CD8-positive, alpha-beta memory T cell (primary cell): ENCODE measurements at regions not wholly inside any gene's neighbourhood (a gene's known extent, or its start where the extent isn't known, plus 50 kb on each side); places are given as distances from the start of the nearest gene placed in this dataset.
"Not testable (repeated sequence)": the region's sequence is repeated elsewhere in the genome, so short reads cannot be mapped to it uniquely, and the experiment has no call there.

Experiments
- CTCF ChIA-PET: fragments of 350-600 bp; sonication (Branson Sonifier 250); formaldehyde crosslinking; loops from one replicate; lab custom pipeline; 2021; ENCODE audit warnings: antibody characterized with exemption; lab: Charles Lee
- POLR2A ChIA-PET: fragments of 350-600 bp; sonication (Branson Sonifier 250); formaldehyde crosslinking; loops from one replicate; lab custom pipeline; 2021; ENCODE audit warnings: antibody characterized with exemption; lab: Charles Lee
- DNase-seq, 5 donors: peaks; one replicate each; pipeline versions ENCODE4 v3.0.0 to v3.0.0-alpha.2; 2020 to 2022; ENCODE audit warnings: mixed read lengths in 1 of 5
- H3K27ac ChIP-seq: one replicate; pipeline ENCODE4 v1.7.0; 2013; ENCODE audit warnings: low read depth, mild to moderate bottlenecking, low read length, moderate library complexity
- H3K27me3 ChIP-seq: 2 replicates; pipeline ENCODE4 v1.7.0; 2013; ENCODE audit warnings: low read length, mild to moderate bottlenecking; ENCODE audit not compliant: insufficient read depth, poor library complexity, severe bottlenecking
- H3K36me3 ChIP-seq: 2 replicates; pipeline ENCODE4 v1.7.0; 2013; ENCODE audit warnings: mild to moderate bottlenecking, low read length, moderate library complexity; ENCODE audit not compliant: insufficient read depth
- H3K4me1 ChIP-seq: 2 replicates; pipeline ENCODE4 v1.7.0; 2013; ENCODE audit warnings: mild to moderate bottlenecking, low read length, moderate library complexity; ENCODE audit not compliant: insufficient read depth
- H3K4me3 ChIP-seq: 2 replicates; pipeline ENCODE4 v1.7.0; 2013; ENCODE audit warnings: mild to moderate bottlenecking, low read length
- H3K9me3 ChIP-seq: 2 replicates; pipeline ENCODE4 v1.7.0; 2013; ENCODE audit warnings: mild to moderate bottlenecking, low read length
- H3K27ac Mint-ChIP-seq, 8 donors: one replicate each; pipeline ENCODE4 v1.8.0; 2020 to 2021; ENCODE audit warnings: mixed read lengths in 8 of 8, mild to moderate bottlenecking in 6 of 8, inconsistent platforms in 3 of 8, moderate library complexity in 3 of 8
- H3K27me3 Mint-ChIP-seq, 2 donors: one replicate each; pipeline ENCODE4 v1.8.0; 2020 to 2021; ENCODE audit warnings: mixed read lengths in 2 of 2, mild to moderate bottlenecking in 1 of 2, moderate library complexity in 1 of 2
- H3K36me3 Mint-ChIP-seq, 3 donors: one replicate each; pipeline ENCODE4 v1.8.0; 2020 to 2021; ENCODE audit warnings: mixed read lengths in 3 of 3, inconsistent platforms in 1 of 3, mild to moderate bottlenecking in 1 of 3
- H3K4me1 Mint-ChIP-seq, 3 donors: one replicate each; pipeline ENCODE4 v1.8.0; 2020 to 2021; ENCODE audit warnings: mixed read lengths in 3 of 3, inconsistent platforms in 1 of 3, mild to moderate bottlenecking in 1 of 3
- H3K4me3 Mint-ChIP-seq, 7 donors: one replicate each; pipeline ENCODE4 v1.8.0; 2020 to 2021; ENCODE audit warnings: mixed read lengths in 7 of 7, mild to moderate bottlenecking in 6 of 7, moderate library complexity in 4 of 7, inconsistent platforms in 2 of 7
- H3K9me3 Mint-ChIP-seq, 5 donors: one replicate each; pipeline ENCODE4 v1.8.0; 2020 to 2022; ENCODE audit warnings: mixed read lengths in 5 of 5, mild to moderate bottlenecking in 3 of 5, moderate library complexity in 2 of 5, inconsistent platforms in 1 of 5

DNA sequence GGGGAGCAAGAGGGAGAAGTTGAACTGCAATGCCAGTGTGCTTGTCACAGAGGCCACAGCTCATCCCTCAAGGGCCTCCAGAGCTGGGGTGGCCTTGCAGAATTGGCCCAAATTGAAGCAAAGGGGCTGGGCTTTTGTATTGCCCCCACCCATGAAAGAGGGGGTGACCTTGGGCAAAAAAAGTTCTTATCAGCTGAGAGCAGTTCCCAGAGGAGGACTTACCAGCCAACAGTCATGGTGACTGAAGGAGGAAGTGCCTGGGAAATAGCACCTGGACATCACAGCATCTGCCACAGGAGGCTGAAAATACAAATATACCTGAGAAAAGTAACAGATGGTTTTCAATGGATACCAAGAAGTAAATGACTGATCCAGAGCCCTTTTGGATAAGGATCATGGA is 262.4 kb downstream of the MID1IP1 start:
- CTCF ChIA-PET: no interaction called here
- H3K27ac Mint-ChIP-seq: no peak overlapping the region

DNA sequence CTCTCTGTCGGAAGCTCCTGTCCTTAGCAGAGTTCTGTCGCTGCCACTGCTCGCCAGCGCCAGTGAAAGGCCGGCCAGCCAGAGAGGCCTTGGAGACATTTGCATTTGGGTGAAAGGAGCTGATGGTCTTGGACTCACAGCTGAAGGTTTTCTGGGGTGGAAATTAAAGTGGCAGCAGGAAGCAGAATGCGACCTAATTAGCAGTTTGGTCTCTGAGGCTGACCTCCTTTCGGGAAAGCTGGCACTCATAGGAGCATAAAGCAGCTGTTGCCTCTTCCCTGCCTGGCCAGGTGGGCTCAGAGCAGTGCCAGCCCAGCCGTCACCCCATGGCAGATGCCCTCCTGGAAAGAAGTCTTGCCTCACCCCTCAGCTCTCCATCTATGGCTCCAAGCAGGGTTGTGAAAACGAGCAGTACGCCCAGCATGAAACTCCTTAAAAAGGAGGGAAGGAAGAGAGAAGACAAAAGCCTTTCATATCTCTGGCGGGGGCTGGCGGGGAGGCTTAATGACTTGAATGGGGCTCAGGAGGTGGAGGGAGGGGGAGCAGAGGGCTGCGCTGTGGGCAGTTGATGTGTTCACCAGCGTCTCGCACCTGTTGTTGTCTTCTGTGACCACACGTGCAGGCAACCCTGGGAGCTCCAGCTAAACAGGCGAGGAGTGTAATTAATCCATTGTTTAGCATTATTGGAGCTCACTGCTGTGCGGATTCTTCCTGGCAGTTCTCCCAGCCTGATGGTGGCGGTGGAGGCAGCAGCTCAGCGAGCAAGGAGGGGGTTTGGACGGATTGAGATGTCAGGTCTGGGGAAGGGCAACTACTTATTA is 264.0 kb downstream of the MID1IP1 start:
- no peaks in the 10 kb centered on the region for H3K27me3 ChIP-seq
- Mint-ChIP-seq H3K27ac (peak overlapping the region in 1 of 8 donors; percentile 63), H3K4me1 (no peaks in the 10 kb centered on the region), H3K9me3 (no peaks in the 10 kb centered on the region), H3K4me3 (no peak overlapping the region), H3K36me3 (no peaks in the 10 kb centered on the region), H3K27me3 (peaks cover 0 to 12% of the 10 kb centered on the region in 2 donors)
- no peak overlapping the region for H3K27ac ChIP-seq
- H3K9me3 ChIP-seq: no peaks in the 10 kb centered on the region
- ChIA-PET POLR2A (no interaction called here), CTCF (no interaction called here)
- H3K4me1 ChIP-seq: no peaks in the 10 kb centered on the region
- DNase-seq: no peak
- no peaks in the 10 kb centered on the region for H3K36me3 ChIP-seq
- no peak overlapping the region for H3K4me3 ChIP-seq

More for the DNA sequence above, 262.4 kb downstream of the MID1IP1 start:
- H3K4me1 Mint-ChIP-seq: no peaks in the 10 kb centered on the region
- no peak overlapping the region for H3K4me3 ChIP-seq
- no peaks in the 10 kb centered on the region for H3K36me3 ChIP-seq
- no peaks in the 10 kb centered on the region for H3K36me3 Mint-ChIP-seq
- no peak overlapping the region for H3K27ac ChIP-seq
- no peaks in the 10 kb centered on the region for H3K4me1 ChIP-seq
- POLR2A ChIA-PET: no interaction called here
- H3K4me3 Mint-ChIP-seq: no peak overlapping the region
- no peaks in the 10 kb centered on the region for H3K9me3 ChIP-seq
- no peak for DNase-seq
- H3K27me3 ChIP-seq: no peaks in the 10 kb centered on the region
- peaks cover 0 to 14% of the 10 kb centered on the region in 2 donors for H3K27me3 Mint-ChIP-seq
- no peaks in the 10 kb centered on the region for H3K9me3 Mint-ChIP-seq

DNA sequence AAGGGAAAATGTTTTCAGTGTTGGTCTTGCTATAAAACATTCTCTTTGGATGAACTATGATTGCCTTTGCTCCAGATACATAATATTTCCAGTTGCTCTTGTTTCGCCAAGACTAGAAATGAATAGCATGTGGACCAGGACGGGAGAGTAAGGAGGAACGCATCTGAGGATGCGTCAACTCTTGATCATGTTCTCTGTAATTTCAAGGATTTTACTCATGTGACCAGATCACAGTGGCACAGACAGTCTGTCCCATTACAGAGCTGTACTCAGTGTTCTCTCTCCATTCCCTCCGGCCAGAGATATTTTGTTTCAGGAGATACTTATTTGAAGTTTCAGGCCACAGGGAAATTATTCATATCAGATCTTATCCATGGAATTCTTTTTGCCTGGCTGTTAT is 266.6 kb downstream of the MID1IP1 start:
- Mint-ChIP-seq H3K27ac (no peak overlapping the region), H3K9me3 (peaks cover 0 to 2% (median 0%) of the 10 kb centered on the region in 5 donors), H3K4me3 (no peak overlapping the region), H3K36me3 (no peaks in the 10 kb centered on the region), H3K27me3 (peaks cover 6 to 16% of the 10 kb centered on the region in 2 donors), H3K4me1 (no peaks in the 10 kb centered on the region)
- Histone ChIP-seq H3K4me3 (no peak overlapping the region), H3K9me3 (no peaks in the 10 kb centered on the region), H3K27ac (no peak overlapping the region), H3K27me3 (no peaks in the 10 kb centered on the region), H3K4me1 (no peaks in the 10 kb centered on the region), H3K36me3 (no peaks in the 10 kb centered on the region)
- ChIA-PET POLR2A (no interaction called here), CTCF (no interaction called here)
- no peak for DNase-seq

DNA sequence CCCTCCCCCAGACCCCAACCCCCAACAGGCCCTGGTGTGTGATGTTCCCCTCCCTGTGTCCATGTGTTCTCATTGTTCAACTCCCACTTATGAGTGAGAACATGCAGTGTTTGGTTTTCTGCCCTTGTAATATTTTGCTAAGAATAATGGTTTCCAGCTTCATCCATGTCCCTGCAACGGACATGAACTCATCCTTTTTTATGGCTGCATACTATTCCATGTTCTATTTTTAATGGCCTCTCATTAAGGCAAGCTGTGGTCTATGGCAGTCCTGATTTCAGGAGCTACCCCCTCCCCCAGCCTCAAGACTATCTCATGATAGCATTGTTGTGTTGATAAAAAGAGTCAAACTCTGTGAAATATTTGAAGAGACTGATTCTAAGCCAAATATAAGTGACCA is 267.4 kb downstream of the MID1IP1 start:
- H3K36me3 Mint-ChIP-seq, H3K4me3 Mint-ChIP-seq, DNase-seq, H3K9me3 Mint-ChIP-seq, H3K27me3 ChIP-seq, H3K36me3 ChIP-seq, H3K27ac Mint-ChIP-seq, H3K9me3 ChIP-seq, H3K4me1 ChIP-seq, POLR2A ChIA-PET, H3K4me3 ChIP-seq, H3K4me1 Mint-ChIP-seq, H3K27ac ChIP-seq, CTCF ChIA-PET: not testable (repeated sequence)
- H3K27me3 Mint-ChIP-seq: peaks cover 6 to 18% of the 10 kb centered on the region in 2 donors

DNA sequence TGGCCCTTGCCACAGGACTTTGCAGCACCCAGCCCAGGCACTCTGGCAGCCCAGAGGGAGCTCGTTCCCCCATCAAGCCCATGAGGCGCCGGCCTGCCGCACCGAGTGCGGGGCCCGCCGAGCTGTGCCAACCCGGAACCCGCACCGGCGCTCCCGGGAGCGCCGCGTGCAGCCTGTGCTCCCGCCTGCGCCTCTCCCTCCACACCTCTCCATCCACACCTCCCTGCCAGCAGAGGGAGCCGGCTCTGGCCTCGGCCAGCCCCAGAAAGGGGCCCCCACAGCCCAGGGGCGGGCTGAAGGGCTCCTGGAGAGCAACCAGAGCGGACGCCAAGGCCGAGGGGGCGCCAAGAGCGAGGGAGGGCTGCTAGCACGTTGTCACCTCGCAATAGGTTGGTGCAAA is 268.8 kb downstream of the MID1IP1 start:
- Histone ChIP-seq H3K27ac (no peak overlapping the region), H3K36me3 (no peaks in the 10 kb centered on the region), H3K4me1 (no peaks in the 10 kb centered on the region), H3K9me3 (no peaks in the 10 kb centered on the region), H3K4me3 (no peak overlapping the region), H3K27me3 (no peaks in the 10 kb centered on the region)
- Mint-ChIP-seq H3K36me3 (no peaks in the 10 kb centered on the region), H3K9me3 (peaks cover 0 to 3% (median 0%) of the 10 kb centered on the region in 5 donors), H3K4me1 (no peaks in the 10 kb centered on the region), H3K4me3 (no peak overlapping the region), H3K27ac (no peak overlapping the region), H3K27me3 (peaks cover 6 to 14% of the 10 kb centered on the region in 2 donors)
- POLR2A ChIA-PET: no interaction called here
- no peak for DNase-seq
- CTCF ChIA-PET: no interaction called here

DNA sequence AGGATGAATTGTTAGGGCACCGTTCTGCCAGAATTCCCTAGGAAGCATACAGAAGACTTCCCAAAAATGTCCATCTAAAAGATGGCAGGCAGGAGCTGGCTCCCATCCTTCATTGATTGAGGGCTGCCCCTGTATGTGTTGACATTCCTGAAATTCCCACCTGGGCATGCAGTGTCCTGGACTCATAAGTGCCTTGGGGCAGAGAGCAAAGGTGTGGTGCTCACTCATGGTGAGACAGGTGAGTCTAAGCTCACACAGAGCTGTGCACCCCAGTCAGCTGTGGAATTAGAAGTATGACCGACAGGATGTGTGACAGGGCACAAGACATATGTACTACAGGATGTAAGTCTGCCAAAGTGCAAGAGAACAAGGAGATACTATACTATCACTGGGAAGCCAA is 271.9 kb downstream of the MID1IP1 start:
- Histone ChIP-seq H3K4me1 (no peaks in the 10 kb centered on the region), H3K9me3 (no peaks in the 10 kb centered on the region), H3K4me3 (no peak overlapping the region), H3K27ac (no peak overlapping the region), H3K27me3 (no peaks in the 10 kb centered on the region), H3K36me3 (no peaks in the 10 kb centered on the region)
- ChIA-PET POLR2A (no interaction called here), CTCF (no interaction called here)
- Mint-ChIP-seq H3K9me3 (peaks cover 0 to 3% (median 2%) of the 10 kb centered on the region in 5 donors), H3K4me3 (no peak overlapping the region), H3K36me3 (no peaks in the 10 kb centered on the region), H3K27ac (no peak overlapping the region), H3K4me1 (no peaks in the 10 kb centered on the region), H3K27me3 (peaks cover 6% of the 10 kb centered on the region in 2 donors)
- no peak for DNase-seq

DNA sequence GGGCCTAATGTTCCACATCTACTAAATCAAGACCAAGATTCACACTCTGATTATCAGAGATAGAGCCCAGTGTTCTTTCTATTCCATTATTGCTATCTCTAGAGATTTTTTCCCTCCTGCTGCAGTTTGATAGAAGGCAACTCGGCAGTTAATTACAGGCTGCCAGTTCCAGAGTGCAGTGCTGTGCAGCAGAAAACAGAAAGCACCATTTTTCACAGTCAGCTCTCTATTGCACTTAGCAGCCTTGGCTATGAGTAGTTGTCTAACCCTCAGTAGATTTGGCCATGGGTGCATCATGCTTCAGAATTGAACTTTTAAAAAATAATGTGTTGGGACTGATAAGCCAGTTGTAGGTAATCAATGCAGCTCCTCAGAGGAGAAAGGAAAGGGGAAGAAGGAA is 295.3 kb downstream of the MID1IP1 start:
- Histone ChIP-seq H3K36me3 (no peaks in the 10 kb centered on the region), H3K27me3 (no peaks in the 10 kb centered on the region), H3K4me1 (no peaks in the 10 kb centered on the region), H3K27ac (no peak overlapping the region), H3K4me3 (no peak overlapping the region), H3K9me3 (no peaks in the 10 kb centered on the region)
- H3K27ac Mint-ChIP-seq: no peak overlapping the region
- peaks cover 0 to 7% (median 0%) of the 10 kb centered on the region in 5 donors for H3K9me3 Mint-ChIP-seq
- ChIA-PET CTCF (no interaction called here), POLR2A (no interaction called here)
- H3K4me1 Mint-ChIP-seq: no peaks in the 10 kb centered on the region
- DNase-seq: no peak
- no peaks in the 10 kb centered on the region for H3K36me3 Mint-ChIP-seq
- no peak overlapping the region for H3K4me3 Mint-ChIP-seq
- H3K27me3 Mint-ChIP-seq: peaks cover 5 to 8% of the 10 kb centered on the region in 2 donors

DNA sequence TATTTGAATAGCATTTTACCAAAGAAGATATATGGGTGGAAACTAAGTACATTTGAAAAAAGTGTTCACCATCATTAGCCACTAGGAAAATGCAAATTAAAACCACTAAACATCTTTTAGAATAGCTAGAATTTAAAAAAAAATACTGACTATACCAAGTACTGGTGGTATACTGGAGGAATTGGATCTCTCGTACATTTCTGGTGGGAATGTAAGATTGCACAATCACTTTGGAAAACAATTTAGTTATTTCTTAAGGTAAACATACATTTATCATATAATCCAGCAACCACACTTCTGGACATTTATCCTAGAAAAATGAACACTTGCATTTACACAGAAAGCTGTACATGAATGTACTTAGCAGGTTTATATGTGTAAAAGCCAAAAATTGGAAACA is 303.5 kb downstream of the MID1IP1 start:
- ChIA-PET POLR2A (no interaction called here), CTCF (no interaction called here)
- Histone ChIP-seq H3K27me3 (no peaks in the 10 kb centered on the region), H3K4me3 (no peak overlapping the region), H3K9me3 (no peaks in the 10 kb centered on the region), H3K27ac (no peak overlapping the region), H3K36me3 (no peaks in the 10 kb centered on the region), H3K4me1 (no peaks in the 10 kb centered on the region)
- DNase-seq: no peak
- peaks cover 14 to 20% of the 10 kb centered on the region in 2 donors for H3K27me3 Mint-ChIP-seq
- no peaks in the 10 kb centered on the region for H3K36me3 Mint-ChIP-seq
- H3K27ac Mint-ChIP-seq: no peak overlapping the region
- H3K4me3 Mint-ChIP-seq: no peak overlapping the region
- peaks cover 0 to 2% (median 0%) of the 10 kb centered on the region in 5 donors for H3K9me3 Mint-ChIP-seq
- no peaks in the 10 kb centered on the region for H3K4me1 Mint-ChIP-seq
